ENCODE measurements at regions not wholly inside any gene's neighbourhood (a gene's known extent, or its start where the extent isn't known, plus 50 kb on each side); places are given as distances from the start of the nearest gene placed in this dataset.
"Not testable (repeated sequence)": the region's sequence is repeated elsewhere in the genome, so short reads cannot be mapped to it uniquely, and the experiment has no call there.

DNA sequence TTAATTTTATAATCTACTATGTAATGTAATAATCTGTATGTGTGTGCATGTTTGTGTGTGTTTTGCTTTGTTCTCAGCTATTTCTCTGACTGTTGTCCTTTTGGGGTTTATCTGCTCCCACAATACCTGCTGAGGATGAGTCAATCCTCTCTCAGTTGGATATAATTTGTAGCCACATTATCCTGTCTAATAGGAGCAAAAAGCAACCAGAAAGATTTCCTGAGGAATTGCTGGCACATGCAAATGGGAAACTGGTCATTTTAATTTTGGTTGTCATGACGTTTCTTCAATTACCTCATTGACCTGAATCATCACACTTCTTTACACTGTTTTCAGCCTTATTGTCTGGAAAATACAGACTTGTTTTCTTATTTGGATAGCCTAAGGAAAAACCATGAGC is 488.4 kb downstream of the KLF5 start:
- DNase-seq, result no peak

DNA sequence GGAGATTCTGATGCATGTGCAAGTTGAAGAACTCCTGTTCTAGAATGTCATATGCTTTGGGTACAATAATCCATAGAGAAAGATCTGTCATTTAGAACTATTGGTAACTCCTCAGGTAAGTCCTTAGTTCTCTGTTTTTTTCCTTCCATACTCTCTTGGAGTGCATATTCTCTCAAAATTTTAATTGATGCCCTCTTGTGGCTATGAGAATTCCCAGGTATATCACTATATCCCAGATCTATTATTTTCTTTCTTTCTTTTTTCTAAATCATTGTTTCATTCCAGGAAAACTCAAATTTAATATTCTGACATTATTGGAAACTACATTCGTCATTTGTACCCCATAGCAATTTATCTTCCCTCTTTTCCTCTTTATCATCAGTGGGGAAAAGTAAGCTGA is 485.4 kb downstream of the KLF5 start:
- no peak for DNase-seq

DNA sequence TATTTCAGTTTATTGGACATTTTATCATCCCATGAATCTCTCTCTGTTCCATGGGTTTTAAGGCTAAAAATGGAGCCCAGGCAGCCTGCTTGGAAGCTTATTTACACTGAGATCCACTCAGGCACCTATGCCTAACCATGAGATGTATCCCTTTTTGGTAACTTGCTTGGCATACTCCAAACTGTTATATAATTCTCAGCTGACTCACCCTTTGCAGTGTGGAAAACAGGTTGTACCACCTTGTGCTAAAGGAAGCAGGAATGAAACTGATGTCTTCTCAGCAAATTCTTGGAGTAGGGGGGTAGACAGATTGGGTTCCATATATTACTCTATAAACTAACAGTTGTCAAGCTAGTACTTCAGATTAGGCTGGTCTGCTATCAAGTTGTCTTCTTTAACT is 483.6 kb downstream of the KLF5 start:
- no peak for DNase-seq

DNA sequence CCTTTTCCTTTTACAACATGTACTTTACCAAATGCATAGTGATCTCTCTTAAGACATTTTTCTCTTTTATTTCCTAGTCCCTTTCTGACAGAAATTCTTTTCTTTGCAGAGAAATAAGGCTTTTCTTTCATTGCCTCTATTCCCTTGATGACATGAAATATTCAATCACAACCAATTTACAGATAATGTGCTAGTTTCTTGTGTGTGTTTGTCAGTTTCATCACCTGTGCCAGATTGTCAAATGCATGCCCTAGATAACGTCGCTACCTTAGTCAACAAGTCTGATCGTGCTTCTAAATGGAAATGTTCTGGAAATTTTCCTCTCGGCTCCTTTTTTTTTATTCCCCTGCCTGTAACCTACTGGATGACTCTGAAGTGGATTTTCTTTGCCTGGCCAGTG is 478.1 kb downstream of the KLF5 start:
- no peak for DNase-seq

DNA sequence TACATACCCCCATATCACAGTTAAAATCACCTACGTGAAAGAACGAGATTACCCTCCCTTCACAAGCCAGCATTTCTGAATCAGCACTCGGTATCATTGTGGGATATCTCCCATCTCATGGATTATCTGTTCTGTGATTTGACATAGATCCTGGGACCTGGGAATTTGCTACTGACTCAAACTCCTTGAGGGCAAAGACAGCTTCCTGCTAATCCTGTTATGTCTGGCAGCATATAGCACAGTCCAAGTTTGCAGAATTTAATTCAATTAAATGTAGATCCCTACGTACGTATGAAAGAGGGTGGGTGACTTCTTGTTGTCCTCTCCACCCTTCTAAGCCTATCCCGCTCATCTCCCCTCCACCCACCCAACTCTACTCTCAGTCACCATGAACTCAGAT is 476.5 kb downstream of the KLF5 start:
- no peak for DNase-seq

DNA sequence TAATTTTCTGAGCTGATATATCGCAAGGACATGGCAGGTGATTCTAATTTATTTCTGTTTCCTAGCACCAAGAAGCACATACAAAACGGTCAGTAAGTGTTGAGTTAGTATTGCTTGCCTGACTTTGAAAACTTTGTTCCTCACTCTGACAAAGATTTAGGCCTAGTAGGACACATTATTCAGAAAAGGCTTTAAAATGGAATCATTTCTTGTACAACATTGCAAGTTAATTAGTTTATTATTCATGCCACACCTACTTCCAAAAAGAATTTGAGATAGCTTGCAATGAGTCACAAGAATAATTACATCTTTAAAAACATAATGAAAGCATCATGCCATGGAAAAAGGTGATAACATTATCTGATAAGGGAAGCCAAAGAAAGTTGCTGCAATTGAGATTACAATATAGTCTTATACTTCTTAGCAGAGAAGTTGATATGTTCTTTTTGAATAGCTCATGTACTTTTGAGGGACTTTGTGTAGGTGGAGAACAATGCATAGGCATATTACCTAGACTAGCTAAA is 474.2 kb downstream of the KLF5 start:
- DNase-seq, result no peak

DNA sequence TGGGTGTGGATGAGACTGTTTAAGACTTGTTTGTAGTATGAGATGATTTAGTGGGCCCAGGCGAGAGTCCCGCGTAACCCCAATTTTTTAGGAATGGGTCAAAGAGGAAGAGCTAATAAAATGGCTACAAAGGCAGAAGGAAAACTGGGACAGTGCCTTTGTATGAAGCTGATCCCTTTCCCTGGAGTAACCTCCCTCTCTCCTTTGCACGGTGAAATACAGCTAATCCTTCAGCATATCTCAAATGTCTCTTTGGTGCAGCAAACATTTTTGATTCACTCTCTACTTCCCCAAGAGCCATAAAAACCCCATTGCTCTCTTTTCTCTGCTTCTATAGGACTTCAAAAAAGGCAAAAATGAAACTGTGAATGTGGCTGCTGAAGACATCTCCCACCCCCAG is 473.8 kb downstream of the KLF5 start:
- DNase-seq, result no peak

DNA sequence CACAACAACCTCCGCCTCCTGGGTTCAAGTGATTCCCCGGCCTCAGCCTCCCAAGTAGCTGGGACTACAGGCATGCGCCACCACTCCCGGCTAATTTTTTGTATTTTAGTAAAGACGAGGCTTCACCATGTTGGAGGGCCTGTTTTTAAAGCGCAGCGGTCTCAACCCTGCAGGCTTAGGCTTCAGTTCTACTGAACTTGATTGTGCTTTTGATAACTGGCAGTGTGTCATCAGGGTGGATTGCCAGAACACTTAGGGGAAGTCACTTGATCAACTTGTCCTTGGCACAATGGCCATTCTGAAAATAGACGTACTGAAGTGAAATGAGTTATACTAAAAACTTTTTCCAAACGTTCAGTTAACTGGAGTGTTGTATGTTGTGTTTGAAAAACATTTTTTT is 472.2 kb downstream of the KLF5 start:
- no peak for DNase-seq

DNA sequence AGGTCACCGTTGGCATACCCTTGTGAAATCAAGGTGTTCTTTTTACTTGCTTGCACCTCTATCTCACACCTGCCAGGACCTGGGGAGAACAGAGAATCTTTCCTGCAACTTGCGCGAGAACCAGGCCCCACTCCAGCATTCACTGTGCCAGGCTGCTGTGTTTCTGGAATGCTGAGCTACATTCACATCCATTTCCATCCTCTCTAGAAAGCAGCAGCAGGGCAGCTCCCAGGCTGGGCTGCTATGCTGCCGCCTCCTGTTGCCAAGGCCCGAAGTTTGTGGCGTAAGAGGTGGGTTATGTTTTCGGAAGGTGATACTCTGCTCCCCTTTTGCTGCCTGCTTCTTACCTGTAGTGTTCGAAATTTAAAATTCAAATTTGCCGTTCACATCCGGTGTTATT is 464.1 kb downstream of the KLF5 start:
- DNase-seq, result no peak

DNA sequence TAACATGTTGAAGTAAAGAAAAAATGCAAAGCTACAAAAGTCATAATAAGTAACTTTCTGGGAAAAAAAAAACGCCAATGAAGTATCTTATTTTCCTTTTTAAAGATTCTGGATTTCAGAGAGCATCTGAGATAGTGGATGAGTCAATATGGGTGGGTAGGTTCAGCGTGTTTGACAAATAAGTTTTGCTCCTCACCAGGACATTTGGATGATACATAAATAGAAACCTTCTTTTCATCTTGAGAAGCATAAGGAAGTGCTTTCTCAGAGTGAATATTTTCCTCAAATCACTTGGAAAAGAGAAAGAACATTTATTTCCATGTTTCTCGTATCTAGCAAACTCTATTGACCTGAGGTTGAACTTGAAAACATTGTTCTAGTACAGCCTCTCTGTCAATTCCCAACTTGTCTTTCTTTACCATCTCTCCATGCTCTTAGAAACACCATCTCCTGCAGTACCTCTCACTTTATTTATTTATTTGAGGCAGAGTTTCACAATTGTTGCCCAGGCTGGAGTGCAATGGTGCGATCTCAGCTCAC is 463.2 kb downstream of the KLF5 start:
- DNase-seq, result no peak

DNA sequence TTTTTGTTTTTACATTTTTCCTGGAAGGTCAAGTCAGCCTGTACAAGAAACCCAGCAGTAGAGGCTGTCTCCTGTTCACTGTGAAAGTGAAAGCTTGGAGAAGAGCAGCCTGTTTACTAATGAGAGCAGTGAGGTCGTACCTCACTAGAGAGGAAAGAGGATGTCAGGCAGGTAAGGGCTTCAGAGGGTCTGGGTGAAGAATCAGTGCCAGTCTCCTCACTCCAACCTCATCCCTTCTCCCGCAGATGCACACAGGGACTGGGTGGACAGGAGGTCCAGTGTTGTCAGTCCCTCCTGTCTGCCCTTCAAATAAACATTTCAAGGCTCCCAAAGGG is 462.5 kb downstream of the KLF5 start:
- peak; percentile 19 for DNase-seq

DNA sequence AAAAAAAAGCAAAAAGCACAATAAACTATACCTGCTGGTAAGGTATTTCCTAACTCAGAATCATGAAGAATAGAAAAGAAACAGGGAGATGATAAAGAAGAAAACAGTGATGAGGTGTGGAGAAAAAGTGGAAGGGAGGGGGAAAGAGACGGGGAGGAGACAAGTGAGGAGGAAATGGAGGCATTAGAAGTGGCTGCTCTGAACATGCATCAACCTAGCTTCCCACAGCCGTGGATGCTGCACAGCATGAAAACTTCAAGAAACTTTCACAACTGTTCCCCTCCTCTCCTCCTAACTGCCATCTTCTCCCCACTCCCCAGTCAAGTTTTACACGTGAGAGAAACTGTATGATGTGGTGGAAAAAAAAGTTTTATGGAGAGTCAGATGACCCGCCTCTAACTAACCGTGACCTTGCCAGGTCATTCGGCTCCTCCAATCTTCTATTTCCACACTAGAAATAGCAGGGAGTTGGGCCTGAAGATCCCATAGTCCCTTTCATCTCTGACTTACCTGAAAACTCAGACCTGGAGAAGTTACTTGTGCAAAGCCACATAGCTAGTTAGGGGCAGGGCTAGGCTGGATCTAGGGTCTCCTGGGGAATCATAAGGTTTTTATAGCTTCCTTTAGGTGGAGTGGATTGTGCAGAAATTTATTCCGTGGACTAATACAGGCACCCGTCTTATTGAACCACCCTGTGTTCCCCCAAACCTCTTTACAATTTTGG is 461.9 kb downstream of the KLF5 start:
- no peak for DNase-seq

DNA sequence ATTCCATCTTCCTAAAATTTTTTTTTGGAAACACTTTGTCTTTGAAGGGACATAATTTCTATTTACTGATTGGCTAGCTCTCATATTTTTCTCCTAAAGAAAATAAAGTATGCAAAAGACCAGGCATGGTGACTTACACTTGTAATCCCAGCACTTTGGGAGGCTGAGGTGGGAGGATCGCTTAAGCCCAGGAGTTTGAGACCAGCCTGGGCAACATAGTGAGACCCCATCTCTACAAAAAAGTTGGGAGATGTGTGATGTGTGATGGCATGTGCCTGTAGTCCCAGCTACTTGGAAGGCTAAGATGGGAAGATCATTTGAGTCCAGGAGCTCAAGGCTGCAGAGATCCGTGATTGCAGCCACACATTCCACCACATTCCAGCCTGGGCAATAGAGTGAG is 461.3 kb downstream of the KLF5 start:
- not testable (repeated sequence) for DNase-seq

DNA sequence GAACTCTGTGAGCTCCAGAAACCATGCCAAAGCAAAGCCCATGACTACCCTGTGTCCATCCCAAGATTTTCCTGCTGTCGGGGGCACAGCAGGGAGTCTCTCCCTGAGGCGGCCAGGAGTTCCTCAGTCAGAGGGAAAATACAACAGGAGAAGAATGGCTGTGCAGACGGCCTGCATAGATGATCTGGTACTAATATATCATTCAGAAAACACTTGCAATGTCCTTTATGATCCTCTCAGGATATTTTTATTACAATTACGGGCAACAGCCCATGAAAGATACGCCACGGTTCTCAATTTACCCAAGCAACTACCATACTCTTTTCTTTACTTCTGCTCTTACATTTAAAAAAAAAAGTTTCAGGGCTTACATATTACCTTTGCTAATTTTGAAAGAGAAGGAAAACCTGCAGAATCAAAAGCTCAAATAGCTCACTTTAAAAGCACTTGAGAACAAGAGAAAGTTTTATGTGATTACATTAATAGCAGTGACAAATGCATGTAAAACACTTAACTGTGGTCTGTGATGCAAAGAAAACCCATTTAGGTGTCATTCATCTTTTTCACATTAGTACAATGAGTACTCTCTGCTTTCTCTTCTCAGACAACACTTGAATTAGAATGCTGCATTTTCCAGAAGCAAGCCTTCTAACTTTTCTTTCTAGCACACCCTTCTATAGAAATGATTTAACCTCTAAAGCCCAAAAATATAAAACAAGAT is 460.8 kb downstream of the KLF5 start:
- DNase-seq, result no peak

DNA sequence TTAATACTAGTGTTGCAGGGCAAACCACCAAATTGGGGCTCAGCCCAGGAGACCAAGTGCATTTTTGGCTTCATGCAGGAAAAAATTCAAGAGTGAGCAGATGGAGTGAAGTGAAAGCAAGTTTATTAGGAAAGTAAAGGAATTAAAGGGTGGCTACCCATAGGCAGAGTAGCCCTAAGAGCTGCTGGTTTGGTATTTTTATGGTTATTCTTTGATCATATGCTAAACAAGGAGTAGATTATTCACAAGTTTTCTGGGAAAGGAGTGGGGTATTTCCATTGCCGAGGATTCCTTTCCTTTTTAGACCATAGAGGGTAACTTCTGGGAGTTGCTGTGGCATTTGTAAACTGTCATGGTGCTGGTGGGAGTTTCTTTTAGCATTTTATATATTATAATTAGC is 459.0 kb downstream of the KLF5 start:
- DNase-seq, result no peak

DNA sequence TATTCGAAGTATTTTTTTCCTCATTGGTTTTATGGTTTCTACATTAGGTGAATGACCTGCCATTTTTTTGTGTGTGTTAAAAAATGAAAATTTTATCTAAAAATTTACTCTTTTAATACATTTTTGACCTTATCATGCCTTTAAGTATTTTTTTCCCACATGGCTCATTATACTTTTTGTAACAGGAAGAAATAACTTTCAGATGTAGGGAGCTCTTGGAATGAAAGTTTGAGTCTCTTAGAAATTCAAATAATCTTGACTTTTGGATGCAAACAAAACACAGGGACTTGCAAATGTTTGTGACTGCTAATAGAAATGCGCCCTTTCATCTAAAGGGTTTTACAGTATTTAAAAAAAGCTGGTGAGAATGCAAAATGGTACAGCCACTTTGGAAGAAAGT is 457.9 kb downstream of the KLF5 start:
- DNase-seq, result no peak

DNA sequence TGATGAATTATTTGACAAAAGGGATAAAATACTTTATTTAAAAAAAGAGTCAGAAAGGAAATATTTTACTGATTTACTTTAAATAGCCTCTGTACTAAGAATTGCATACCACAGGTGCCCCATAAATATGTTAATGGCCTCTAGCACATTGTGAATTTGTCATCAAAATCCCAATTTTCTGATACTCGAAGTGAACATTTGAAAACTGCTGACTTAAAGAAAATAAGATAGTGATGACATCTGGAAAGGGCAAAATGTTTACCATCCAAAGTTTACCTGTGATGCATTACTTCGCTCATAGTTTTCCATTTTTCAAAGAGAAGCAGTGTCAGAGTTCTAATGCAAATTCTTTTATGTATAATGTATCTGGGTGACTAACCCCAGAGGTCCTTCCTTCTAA is 455.4 kb downstream of the KLF5 start:
- DNase-seq, result no peak

DNA sequence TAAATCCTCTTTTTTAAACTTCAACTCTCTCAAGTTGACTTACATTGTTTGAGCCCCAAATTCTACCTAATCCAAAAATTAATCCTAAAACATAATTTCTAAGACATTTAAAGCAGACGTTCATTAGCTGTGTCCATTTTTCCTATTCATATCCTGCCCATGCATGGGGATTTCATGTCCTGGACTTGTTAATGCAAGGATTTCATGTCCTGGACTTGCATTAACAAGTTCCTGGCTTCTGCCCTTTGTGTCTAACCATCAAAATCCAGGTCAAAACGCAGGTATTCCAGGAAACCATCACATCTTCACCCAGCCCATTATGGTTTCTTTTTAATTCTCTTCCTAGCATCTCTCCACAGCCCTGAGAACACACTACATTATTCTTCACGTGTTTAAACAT is 454.9 kb downstream of the KLF5 start:
- DNase-seq, result no peak

DNA sequence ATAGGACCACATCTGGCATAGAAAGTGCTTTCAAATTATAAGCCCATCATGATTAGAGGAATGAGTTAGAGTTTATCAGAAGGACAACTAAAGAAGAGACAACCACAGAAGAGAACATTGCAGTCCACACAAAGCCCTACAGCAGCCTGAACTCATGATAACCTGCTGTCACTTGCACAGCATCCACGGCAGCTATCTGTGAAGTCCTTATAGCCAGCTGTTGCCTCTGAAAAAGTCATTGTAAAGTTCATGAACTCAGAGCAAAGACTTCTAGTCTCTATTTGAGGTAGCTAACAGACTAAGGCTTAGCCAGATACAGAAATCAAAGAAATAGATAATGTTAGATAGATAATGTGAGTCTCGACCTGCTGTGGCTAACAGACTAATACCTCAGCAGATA is 450.0 kb downstream of the KLF5 start:
- no peak for DNase-seq

DNA sequence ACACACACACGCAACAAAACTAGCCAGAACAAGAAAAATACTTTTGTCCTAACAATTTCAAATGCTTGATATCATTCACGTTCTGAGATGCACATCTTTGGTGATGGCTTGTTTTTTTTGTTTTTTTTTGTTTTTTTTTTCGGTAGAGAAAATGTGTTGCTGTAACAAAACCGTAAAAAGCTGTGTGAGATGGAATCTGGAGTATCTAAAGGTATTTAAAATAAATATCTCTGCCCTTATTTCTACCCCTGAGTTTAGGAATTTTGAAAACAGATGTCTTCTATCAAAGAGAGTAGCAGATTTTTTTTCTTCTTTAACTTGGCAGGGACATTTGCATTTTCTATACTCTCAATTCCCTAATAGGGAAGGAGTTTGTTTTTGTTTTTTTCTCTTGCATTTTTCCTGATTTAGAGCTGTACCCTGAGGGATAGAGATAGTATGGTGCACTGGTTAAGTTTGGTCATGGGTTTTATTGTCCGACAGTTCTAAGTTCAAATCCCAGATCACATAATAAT is 446.6 kb downstream of the KLF5 start:
- DNase-seq, result no peak

DNA sequence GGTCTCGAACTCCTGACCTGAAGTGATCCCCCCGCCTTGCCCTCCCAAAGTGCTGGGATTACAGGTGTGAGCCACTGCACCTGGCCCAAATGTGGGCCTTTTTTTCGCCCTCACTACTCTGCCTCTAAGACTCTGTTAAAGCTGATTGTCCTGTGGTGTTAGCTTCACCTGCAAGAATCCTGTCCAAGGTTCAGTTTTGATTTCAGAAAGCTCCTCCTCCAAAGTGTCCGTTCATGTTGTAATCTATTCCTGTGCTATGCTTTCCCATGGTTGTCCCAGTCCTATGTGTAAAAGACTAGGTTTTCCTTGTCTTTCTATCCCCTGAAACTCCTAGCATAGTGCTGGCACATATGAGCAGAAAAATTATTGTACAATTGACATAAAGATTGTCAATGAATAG is 440.9 kb downstream of the KLF5 start:
- DNase-seq, result no peak

DNA sequence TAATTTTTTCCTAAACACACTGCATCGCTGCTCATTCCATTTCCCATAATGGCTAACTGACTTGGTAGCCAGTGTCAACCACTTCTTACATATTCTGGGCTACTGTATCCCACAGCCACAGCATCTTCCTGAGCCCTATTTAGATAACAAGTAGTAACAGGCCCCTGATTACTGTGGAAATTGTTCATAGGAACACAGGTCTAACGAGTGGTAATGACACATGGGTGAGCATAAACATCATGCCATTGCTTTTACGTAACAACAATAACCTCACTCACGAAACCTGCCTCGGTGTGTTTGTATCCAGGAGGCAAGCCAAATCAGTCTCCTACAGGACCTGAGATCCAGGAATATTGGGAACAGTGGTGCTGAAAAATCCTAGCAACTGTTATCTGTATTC is 438.6 kb downstream of the KLF5 start:
- no peak for DNase-seq

DNA sequence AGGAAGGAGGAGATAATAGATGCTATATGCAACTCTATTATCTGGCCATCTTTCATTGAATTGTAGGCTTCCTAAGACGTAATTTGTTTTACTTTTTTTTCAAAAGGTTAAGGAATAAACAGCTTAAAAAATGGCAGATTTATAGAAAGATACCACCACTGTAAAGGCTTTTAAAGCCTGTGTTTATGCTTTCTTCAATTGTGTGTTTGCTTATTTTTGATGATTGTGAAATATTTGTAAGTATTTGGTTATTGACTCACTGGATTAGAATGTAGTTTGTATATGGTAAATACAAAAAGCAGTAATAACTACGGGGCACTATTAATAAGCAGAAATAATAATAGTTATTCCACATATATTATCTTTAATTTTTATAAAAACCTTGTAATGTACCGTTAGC is 437.9 kb downstream of the KLF5 start:
- DNase-seq, result no peak

DNA sequence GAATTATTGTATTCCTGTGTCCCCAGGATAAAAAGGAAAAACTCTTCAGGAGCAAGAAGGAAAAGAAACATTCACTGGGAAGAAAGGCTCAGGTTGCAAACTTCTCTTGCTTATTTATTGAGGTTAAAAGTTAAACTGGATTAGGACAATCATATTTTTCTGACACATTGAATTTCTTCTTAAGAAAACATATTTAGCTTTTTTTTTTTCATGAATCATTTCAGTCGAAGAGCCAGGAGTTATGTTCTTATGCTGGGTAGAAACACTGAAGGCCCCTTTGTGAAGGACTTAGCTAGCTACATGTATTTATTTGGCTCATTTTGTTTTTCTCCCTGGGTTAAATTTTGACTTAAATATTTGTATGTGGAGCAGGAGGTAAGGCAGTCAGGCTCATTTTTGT is 434.0 kb downstream of the KLF5 start:
- DNase-seq, result no peak

Data from activated CD4-positive, alpha-beta T cell treated with anti-CD3 and anti-CD28 coated beads, Interleukin-2, Interleukin-6, amounts not matched to agents 100 ng/mL and 50 ng/mL, durations not matched to agents 16 hours and 8 hours (primary cell).